ENCODE measurements at regions not wholly inside any gene's neighbourhood (a gene's known extent, or its start where the extent isn't known, plus 50 kb on each side); places are given as distances from the start of the nearest gene placed in this dataset.
"Not testable (repeated sequence)": the region's sequence is repeated elsewhere in the genome, so short reads cannot be mapped to it uniquely, and the experiment has no call there.

DNA sequence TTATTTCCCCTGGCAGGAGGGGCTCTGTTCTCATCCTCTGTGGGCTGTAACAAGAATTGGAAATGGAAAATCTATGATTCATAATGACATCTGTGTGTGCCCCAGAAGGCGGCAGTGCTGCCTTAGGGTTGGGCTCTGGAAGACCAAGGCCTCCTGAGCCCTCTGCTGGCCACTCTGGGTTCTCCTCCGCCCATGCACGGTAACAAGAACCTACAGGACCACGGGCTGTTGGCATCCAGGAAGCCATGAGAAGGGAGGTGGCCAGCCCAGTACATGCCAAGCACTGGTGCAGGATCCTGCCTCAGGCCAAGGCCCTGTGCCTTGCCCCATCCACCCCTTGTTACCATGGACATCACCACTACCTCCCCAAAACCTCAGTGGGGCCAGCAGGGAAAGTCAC, 454.2 kb downstream of the TP53TG3F start:
- H3K27ac ChIP-seq, H3K4me3 ChIP-seq: not testable (repeated sequence)

DNA sequence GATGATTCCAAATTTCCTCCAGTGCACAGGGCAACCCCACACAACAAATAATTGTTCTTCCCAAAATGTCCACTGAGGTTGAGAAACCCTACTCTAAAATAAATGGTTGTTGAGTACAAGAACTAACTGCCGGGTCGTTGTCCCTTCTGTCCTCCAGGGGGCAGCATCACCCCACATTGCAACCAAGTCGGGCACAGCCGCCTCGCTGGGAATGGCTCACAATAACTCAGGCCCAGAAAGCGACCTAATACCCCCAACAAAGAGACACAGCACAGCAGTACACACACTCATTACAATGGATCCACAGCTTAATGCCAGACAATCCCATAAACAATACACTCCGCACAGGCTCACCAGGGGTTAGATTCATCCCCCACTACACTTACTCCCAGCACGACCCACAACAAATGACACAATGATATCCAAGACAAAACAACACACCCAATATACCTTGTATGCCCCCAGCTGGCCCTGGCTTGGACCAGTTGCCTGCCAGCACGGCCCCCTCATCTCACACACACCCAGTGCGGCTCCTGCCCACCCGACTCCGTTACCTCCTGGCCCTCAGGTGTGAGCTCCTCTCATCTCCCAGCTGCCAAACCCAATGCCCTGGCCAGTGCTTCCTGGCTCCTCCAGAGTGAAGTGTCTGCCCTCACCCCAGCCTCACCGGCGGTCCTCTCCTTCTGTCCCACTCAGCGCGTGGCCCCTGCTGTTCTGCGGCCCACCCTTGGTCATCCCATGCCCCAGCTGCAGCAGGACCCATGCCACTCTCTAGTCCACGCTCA, 461.5 kb downstream of the TP53TG3F start:
- not testable (repeated sequence) for H3K4me3 ChIP-seq, H3K27ac ChIP-seq

DNA sequence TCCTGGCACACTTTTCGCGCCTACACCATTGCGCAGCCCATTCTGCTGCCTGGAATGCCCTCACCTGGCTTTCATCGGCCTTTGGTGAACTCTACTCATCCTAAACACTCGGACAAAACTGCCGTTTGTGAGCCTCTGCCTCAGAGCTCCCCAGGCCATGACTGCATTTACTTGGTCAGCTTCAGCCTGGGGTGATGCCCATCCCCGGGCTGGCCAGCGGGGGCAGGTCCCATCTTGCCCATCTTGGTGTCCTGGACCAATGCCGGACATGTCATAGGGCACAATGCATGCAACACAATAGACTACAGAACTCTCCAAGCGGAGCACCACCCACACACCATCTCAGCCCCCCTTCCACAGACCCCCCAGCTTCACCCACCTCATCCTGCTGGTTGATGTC, 463.5 kb downstream of the TP53TG3F start:
- H3K27ac ChIP-seq, H3K4me3 ChIP-seq: not testable (repeated sequence)

DNA sequence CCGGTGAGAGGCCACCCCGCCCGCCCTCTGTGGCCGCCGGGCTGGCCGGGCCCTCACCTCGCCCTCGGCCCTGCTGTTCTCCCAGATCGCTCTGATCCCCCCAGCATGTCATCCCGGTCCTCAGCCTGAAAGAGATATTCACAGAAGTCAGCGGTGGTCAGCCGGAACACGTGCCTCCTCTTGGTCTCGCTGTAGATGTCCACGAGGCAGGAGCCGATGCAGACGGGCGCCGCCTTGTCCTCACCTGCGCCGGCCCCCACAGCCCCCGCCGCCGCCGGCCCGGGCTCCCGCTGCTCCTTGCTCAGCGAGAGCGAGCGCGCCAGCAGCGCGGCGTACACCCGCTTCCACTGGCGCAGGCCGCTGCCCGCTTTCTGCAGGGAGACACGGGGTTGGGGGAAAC, 468.6 kb downstream of the TP53TG3F start:
- not testable (repeated sequence) for H3K27ac ChIP-seq, H3K4me3 ChIP-seq

DNA sequence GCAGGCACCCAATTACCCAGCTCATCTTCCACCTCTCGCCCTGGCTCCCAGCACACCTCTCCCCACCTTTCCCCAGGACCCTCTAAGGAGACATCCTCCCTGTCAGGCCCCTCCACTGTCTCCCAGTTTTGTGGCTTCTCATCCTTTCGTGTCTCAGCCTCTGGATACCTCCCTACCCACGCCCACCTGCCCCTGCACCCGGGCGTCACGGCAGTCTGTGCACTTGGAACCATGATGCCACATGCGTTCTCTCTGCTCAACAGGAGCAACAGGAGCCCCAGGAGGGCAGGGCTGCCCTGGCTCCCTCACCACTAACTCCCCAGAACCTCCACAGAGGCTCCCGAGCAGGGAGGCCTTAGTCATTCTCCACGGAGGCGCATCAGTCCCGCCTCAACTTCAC, 472.8 kb downstream of the TP53TG3F start:
- H3K4me3 ChIP-seq, H3K27ac ChIP-seq: not testable (repeated sequence)

DNA sequence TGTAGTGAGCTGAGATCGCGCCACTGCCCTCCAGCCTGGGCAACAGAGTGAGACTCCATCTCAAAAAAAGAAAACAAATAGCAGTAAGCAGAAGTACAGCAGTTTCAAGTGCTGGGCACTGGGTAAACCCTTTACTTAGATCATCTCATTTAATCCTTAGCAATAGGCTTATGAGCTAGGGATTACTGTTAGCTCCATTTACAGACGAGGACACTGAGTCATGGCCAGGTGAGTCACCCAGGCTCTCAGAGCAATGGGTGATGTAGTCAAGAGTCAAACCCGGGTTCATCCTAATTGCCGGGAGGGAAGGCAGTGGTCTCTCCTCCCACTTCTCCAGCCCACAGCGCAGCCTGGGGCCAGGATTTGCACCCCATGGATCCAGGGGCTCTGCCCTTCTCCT, 473.6 kb downstream of the TP53TG3F start:
- H3K27ac ChIP-seq, H3K4me3 ChIP-seq: not testable (repeated sequence)

DNA sequence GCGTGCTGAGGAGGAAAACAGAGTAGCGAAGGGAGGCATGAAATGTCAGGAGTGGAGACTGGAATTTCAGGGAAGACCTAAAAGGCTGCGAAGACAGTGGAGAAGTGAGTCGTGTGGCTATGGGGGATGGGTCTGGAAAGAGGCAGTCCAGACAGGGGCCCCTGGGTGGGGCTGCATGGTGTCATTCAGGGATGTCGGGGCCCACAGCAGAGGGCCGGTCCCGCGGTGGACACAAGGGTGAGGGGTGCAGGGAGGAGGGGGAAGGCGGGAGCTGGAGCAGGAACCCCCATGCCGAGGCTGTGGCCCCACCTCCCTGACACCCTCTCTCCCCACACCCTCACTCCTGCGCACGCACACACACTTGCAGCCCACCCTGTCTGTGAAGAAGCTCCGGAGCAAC, 476.4 kb downstream of the TP53TG3F start:
- not testable (repeated sequence) for H3K27ac ChIP-seq, H3K4me3 ChIP-seq

DNA sequence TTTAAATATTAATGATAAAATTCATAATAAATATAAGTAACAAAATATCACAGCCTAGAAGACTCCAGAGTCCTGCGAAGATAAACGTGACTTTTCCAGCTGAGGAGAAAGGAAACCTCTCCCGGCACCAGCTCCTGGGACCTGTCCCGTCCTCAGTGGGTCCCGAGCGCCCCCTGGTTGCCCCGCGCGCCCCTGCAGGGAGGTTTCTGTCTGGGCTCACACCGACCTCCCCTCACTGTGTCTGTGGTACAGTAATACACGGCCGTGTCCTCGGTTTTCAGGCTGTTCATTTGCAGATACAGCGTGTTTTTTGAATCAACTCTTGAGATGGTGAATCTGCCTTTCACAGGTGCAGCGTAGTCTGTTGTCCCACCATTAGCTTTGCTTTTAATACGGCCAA, 478.7 kb downstream of the TP53TG3F start:
- H3K4me3 ChIP-seq, H3K27ac ChIP-seq: not testable (repeated sequence)

DNA sequence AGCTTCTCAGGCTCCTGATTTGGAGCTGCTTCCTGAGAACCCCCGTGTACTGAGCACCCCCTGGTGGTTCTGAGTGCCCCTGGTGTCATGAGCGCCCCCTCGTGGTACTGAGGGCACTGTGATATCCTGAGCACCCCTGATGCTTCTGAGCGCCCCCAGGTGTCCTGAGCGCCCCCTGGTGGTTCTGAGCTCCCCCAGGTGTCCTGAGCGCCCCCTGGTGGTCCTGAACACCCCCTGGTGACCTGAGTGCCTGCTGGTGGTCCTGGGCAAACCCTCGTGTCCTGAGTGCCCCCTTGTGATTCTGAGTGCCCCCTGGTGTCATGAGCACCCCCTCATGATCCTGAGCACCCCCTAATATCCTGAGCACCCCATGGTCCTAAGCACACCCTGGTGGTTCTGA, 502.1 kb downstream of the TP53TG3F start:
- H3K27ac ChIP-seq, H3K4me3 ChIP-seq: not testable (repeated sequence)

DNA sequence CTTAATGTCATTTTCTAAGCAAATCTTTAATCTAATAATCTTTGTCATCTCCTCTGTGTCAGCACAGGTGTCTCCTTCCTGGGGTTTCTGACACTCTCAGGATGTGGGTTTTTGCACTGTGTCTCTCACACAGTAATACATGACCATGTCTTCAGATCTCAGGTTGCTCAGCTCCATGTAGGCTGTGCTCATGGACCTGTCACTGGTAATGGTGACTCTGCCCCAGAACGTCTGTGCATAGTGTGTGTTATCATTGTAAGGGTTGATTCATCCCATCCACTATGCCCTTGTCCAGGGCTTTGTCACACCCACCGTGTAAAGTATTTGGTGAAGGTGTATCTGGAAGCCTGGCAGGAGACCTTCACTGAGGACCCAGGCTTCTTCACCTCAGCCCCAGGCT, 506.1 kb downstream of the TP53TG3F start:
- not testable (repeated sequence) for H3K27ac ChIP-seq, H3K4me3 ChIP-seq

DNA sequence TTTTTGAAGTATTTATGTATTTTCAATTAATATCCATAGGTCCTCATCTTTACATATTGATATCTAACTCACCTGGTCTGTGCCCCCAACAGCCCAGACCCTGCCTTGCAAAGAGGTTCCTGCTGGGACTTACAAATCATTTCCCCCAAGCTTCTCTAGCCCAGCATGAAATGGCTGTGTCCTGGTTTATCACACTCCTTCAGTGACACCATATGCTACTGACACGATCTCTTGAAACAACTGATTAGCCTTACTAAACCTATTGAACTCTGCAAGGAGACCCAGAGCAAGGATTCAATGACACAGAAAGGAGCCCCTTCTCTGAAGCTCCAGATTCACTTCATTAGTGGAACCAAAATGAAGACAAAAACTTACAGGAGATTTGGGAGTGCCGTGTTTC, 507.4 kb downstream of the TP53TG3F start:
- not testable (repeated sequence) for H3K4me3 ChIP-seq, H3K27ac ChIP-seq

DNA sequence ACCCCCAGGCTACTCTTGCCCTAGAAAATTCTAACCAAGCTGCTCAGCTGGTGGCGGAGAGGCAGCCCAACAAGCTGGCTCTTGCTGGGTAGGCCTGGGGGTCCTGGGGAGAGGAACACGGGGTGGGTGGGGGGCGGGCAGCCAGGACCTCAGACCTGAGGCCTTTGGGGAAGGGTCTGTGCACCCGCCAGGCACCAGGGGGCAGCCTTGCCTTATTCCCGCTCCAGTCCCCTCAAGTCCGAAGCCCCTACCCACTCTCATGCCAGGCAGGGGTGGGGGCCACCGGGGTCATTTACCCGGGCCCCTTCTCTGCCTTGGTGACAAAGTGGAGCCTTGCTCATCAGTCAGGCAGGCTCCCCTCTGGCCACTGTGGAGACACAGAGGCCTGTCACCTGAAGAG, 515.1 kb downstream of the TP53TG3F start:
- H3K27ac ChIP-seq, H3K4me3 ChIP-seq: not testable (repeated sequence)

DNA sequence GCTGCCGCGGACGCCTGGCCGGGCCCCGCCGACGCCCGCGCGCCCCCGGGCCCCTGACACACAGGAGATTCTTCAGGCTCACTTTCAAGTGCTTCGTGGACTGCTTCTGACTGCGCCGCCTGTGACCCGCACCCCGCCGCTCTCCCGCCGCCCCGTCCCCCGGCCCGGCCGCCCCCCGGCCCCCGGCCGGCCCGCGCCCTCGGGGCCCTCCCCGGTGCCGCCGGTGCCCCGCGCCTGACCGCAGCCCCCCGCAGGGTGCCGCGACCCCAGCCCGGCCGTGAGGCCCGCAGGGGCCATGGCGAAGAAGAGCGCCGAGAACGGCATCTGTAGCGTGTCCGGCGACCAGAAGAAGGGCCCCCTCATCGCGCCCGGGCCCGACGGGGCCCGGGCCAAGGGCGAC, 516.3 kb downstream of the TP53TG3F start:
- not testable (repeated sequence) for H3K4me3 ChIP-seq, H3K27ac ChIP-seq

DNA sequence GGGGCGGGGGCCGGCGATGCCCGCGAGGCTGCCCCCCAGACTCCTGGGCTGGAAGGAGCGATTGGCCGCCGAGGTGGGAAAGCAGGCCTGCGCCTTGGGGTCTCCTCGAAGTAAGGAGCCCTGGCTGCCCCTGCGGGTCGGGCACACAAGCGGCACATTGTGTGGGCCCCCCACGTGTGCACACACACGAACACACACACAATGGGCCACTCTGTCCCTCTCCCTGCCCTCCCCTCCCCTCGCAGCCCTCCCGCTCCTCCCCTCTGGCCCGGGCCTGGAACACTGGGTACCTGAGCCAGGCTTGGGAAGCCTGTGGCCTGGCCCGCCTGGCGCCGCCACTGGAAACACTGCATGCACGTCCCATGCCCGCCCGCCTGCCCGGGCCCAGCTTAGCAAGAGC, 517.1 kb downstream of the TP53TG3F start:
- not testable (repeated sequence) for H3K27ac ChIP-seq, H3K4me3 ChIP-seq

DNA sequence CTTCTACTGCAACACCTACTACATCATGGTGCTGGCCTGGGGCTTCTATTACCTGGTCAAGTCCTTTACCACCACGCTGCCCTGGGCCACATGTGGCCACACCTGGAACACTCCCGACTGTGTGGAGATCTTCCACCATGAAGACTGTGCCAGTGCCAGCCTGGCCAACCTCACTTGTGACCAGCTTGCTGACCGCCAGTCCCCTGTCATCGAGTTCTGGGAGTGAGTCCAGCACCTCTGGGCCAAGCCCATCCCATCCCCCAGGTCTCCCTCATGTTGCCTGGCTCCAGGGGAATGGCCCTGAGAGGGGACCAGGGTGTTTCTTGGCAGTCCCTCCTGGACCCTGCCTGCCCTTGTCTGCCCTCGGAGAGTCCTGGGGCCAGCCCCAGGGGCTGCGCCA, 519.4 kb downstream of the TP53TG3F start:
- not testable (repeated sequence) for H3K4me3 ChIP-seq, H3K27ac ChIP-seq

DNA sequence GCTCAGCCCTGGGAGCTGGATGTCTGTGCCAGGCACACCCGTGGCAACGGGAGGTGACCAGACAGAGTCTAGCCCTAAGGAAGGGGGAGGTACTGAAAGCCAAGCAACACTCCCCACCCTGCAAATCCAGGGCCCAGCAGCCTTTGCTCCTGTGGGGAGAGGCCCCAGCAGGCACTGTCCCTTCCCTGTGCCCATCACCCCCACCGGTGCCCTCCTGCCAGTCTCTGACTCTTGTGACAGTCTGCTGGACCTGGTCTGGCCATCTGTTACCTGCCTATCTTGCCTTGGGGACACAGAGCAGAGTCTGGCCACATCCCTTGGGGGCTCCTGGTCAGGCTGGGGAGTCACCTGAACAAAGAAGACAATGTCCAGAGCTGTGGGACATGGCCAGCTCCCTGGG, 520.2 kb downstream of the TP53TG3F start:
- not testable (repeated sequence) for H3K27ac ChIP-seq, H3K4me3 ChIP-seq

DNA sequence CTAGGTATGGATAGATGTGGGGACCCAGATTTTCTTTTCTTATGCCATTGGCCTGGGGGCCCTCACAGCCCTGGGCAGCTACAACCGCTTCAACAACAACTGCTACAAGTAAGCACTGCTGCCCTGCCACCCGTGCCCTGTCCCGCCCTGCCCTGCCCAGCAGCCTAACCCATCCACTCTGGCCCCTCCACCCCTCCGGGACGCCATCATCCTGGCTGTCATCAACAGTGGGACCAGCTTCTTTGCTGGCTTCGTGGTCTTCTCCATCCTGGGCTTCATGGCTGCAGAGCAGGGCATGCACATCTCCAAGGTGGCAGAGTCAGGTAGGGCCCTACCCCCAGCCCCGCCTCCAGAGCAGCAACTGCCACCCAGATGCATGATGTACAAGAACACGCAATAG, 521.3 kb downstream of the TP53TG3F start:
- not testable (repeated sequence) for H3K27ac ChIP-seq, H3K4me3 ChIP-seq

DNA sequence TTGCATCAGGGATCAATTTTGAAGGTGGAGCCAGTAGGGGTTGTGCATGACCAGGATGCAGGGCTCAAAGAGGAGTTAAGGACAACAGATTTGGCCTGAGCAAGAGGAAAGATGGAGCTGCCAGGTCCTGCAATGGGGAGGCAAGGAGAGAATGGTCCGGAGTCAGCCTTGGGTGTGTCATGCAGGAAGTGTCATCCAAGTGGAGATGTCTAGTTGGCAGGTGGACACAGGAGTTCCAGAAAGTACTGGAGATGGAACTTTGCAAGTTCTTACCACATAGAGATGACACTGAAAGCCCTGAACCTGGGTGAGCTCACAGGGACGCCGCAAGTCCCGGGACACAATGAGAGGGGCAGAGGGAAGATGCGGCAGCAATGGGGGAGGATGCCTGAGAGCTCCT, 525.0 kb downstream of the TP53TG3F start:
- not testable (repeated sequence) for H3K27ac ChIP-seq, H3K4me3 ChIP-seq

DNA sequence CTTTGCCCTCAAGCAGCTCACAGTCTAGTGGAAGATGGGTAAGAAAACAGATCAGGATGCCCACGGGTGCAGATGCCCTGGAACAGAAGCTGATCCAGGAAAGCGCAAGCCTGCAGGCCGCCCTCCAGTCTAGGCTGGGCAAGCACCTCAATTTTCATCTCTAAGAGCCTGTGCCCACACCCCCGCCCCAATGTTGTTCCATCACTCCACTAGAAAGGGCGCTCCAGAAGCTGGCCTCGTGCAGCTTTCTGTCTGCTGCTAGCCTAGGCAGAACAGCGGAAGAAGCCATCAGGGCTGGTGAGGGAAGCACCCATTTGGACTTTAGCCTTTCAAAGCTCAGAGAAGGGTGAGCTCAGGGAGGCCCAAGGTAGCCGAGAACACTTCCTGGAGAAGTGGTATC, 527.1 kb downstream of the TP53TG3F start:
- not testable (repeated sequence) for H3K27ac ChIP-seq, H3K4me3 ChIP-seq

DNA sequence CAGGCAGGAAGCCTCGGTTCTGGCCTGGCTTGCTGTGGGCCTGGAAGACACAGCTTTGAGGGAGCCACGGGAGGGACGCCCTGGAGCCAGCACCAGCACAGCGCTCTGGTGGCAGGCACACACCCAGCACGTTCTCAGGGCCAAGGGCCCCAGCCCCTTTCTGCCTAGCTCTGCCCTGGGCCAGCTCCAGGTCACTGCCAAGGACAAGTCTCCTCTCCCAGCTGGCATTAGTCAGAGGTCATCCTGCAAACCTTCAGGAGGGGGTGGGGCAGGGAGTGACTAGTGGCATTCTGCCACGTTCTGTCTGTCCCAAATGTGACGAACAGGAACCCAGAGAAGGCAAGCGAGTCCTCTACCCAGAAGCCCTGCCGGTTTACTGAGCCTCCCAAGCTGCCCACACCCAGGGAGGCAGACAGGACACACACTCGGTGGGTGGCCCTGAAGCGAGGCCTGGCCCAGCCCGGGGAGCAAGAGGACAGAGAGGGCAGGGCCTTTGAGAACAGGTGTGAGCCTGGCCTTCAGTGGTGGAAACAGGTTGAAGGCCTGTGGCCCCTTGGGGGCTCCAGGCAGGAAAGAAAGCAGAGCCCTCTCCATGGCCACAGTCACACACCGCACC, 528.0 kb downstream of the TP53TG3F start:
- not testable (repeated sequence) for H3K27ac ChIP-seq, H3K4me3 ChIP-seq

DNA sequence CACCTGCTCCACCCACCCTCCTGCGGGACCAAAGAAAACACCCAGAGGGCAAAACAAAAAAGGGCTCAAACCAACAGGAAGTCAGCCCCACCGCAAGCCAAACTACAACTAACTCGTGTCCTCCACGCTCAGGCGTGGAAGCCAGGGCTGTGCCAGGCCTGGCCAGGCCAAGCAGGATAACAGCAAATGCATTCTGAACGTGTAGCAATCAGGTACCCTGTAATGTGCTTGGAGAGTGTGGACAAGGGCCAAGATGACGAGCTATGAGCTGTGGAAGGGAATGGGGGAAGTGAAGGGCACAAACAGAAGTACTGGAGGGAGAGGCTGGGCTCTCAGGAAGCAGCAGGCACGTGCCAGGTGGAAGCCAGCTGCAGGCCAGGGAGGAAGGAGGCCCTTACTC, 528.6 kb downstream of the TP53TG3F start:
- H3K4me3 ChIP-seq, H3K27ac ChIP-seq: not testable (repeated sequence)

DNA sequence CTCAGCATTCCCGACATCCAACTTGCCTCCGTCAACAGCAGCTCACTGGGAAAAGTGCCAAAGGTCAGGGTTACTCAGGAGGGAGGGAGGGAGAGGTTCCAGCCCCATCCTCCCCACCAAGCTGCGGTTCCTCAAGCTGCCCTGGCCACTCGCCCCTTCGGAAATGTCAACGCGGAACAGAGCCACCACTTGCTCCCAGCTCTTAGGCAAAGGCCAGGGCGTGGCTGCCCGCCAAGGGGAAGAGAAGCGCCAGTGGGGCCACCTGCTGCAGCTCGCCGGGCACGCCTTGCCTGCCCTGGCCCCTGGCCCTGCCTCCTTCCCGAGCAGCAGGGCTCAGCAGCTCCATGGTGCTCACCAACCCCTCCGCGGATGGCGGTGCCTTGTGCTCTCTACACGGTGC, 531.1 kb downstream of the TP53TG3F start:
- H3K27ac ChIP-seq, H3K4me3 ChIP-seq: not testable (repeated sequence)

Data from skin epidermis (tissue), 12 donors.